Chondrocyte (in vitro differentiated cells): ENCODE measurements at regions not wholly inside any gene's neighbourhood (a gene's known extent, or its start where the extent isn't known, plus 50 kb on each side); places are given as distances from the start of the nearest gene placed in this dataset.
"Not testable (repeated sequence)": the region's sequence is repeated elsewhere in the genome, so short reads cannot be mapped to it uniquely, and the experiment has no call there.

Experiments used
- DNase-seq: peaks from one replicate; pipeline ENCODE4 v3.0.0; 2021; ENCODE audit warnings: mixed read lengths, low spot score
- H3K27ac Mint-ChIP-seq: one replicate; pipeline ENCODE4 v1.8.0; 2021; ENCODE audit warnings: mild to moderate bottlenecking, moderate library complexity, mixed read lengths; ENCODE audit not compliant: unreplicated experiment
- H3K27me3 Mint-ChIP-seq: 2 replicates; pipeline ENCODE4 v1.8.0; 2021; ENCODE audit warnings: low read depth, mixed read lengths
- H3K36me3 Mint-ChIP-seq: 2 replicates; pipeline ENCODE4 v1.8.0; 2021; ENCODE audit warnings: low read depth, mixed read lengths
- H3K4me1 Mint-ChIP-seq: 2 replicates; pipeline ENCODE4 v1.8.0; 2021; ENCODE audit warnings: low read depth, mild to moderate bottlenecking, mixed read lengths
- H3K4me3 Mint-ChIP-seq: one replicate; pipeline ENCODE4 v1.8.0; 2021; ENCODE audit warnings: mild to moderate bottlenecking, moderate library complexity, mixed read lengths; ENCODE audit not compliant: unreplicated experiment
- H3K9me3 Mint-ChIP-seq: 2 replicates; pipeline ENCODE4 v1.8.0; 2021; ENCODE audit warnings: low read depth, mixed read lengths
- CTCF ChIP-seq: fragments of 200-600 bp; sonication (generic); IDR thresholded peaks from 2 replicates; pipeline ENCODE4 v1.5.0; 2021; ENCODE audit warnings: antibody characterized with exemption, mild to moderate bottlenecking, moderate library complexity

- no peaks in the 10 kb centered on the region for H3K9me3 Mint-ChIP-seq
- H3K27ac Mint-ChIP-seq: peak overlapping the region; percentile 72
- H3K4me1 Mint-ChIP-seq: peaks cover 17% of the 10 kb centered on the region
- TF ChIP-seq CTCF: no peak
- no peak overlapping the region for H3K4me3 Mint-ChIP-seq
- DNase-seq: no peak
- H3K36me3 Mint-ChIP-seq: no peaks in the 10 kb centered on the region
- H3K27me3 Mint-ChIP-seq: peaks cover 36% of the 10 kb centered on the region
Observed at GRCh38 chr2:95669441-95669991, 77.7 kb downstream of the TRIM43 start.

GRCh38 chr2:95670167-95670566 lies 78.4 kb downstream of the TRIM43 start:
- DNase-seq: no peak
- Mint-ChIP-seq H3K27ac (peak overlapping the region; percentile 72), H3K36me3 (no peaks in the 10 kb centered on the region), H3K27me3 (peaks cover 34% of the 10 kb centered on the region), H3K4me1 (peaks cover 17% of the 10 kb centered on the region), H3K9me3 (no peaks in the 10 kb centered on the region), H3K4me3 (no peak overlapping the region)
- no peak for TF ChIP-seq CTCF

- TF ChIP-seq CTCF: no peak
- Mint-ChIP-seq H3K9me3 (no peaks in the 10 kb centered on the region), H3K36me3 (no peaks in the 10 kb centered on the region), H3K27ac (peak overlapping the region; percentile 72), H3K4me3 (no peak overlapping the region), H3K4me1 (peaks cover 17% of the 10 kb centered on the region), H3K27me3 (peaks cover 35% of the 10 kb centered on the region)
- DNase-seq: no peak
Observed at GRCh38 chr2:95670686-95671085, 78.9 kb downstream of the TRIM43 start.

- Mint-ChIP-seq H3K27me3 (peaks cover 36% of the 10 kb centered on the region), H3K4me1 (peaks cover 17% of the 10 kb centered on the region)
- not testable (repeated sequence) for DNase-seq, H3K36me3 Mint-ChIP-seq, H3K9me3 Mint-ChIP-seq, H3K4me3 Mint-ChIP-seq, H3K27ac Mint-ChIP-seq
Observed at GRCh38 chr2:95671171-95671570, 79.4 kb downstream of the TRIM43 start.

- not testable (repeated sequence) for H3K9me3 Mint-ChIP-seq, H3K27ac Mint-ChIP-seq, DNase-seq, H3K36me3 Mint-ChIP-seq, H3K4me3 Mint-ChIP-seq
- Mint-ChIP-seq H3K4me1 (peaks cover 17% of the 10 kb centered on the region), H3K27me3 (peaks cover 39% of the 10 kb centered on the region)
Observed at GRCh38 chr2:95671992-95672391, 80.2 kb downstream of the TRIM43 start.

GRCh38 chr2:95672500-95672899 lies 80.7 kb downstream of the TRIM43 start:
- Mint-ChIP-seq H3K4me1 (peaks cover 17% of the 10 kb centered on the region), H3K27me3 (peaks cover 39% of the 10 kb centered on the region)
- not testable (repeated sequence) for H3K4me3 Mint-ChIP-seq, H3K36me3 Mint-ChIP-seq, DNase-seq, H3K9me3 Mint-ChIP-seq, H3K27ac Mint-ChIP-seq

- no peaks in the 10 kb centered on the region for H3K36me3 Mint-ChIP-seq
- no peak for TF ChIP-seq CTCF
- H3K9me3 Mint-ChIP-seq: no peaks in the 10 kb centered on the region
- H3K27me3 Mint-ChIP-seq: peaks cover 44% of the 10 kb centered on the region
- peaks cover 16% of the 10 kb centered on the region for H3K4me1 Mint-ChIP-seq
- no peak overlapping the region for H3K4me3 Mint-ChIP-seq
- DNase-seq: no peak
- no peak overlapping the region for H3K27ac Mint-ChIP-seq
Observed at GRCh38 chr2:95674186-95674585, 82.4 kb downstream of the TRIM43 start.

GRCh38 chr2:95676573-95676972 lies 84.8 kb downstream of the TRIM43 start:
- not testable (repeated sequence) for H3K27ac Mint-ChIP-seq

More at GRCh38 chr2:95676573-95676972, 84.8 kb downstream of the TRIM43 start:
- H3K27me3 Mint-ChIP-seq: peaks cover 49% of the 10 kb centered on the region
- DNase-seq, H3K9me3 Mint-ChIP-seq, H3K4me1 Mint-ChIP-seq, H3K4me3 Mint-ChIP-seq, H3K36me3 Mint-ChIP-seq: not testable (repeated sequence)
